ENCODE measurements at regions not wholly inside any gene's neighbourhood (a gene's known extent, or its start where the extent isn't known, plus 50 kb on each side); places are given as distances from the start of the nearest gene placed in this dataset.

DNA sequence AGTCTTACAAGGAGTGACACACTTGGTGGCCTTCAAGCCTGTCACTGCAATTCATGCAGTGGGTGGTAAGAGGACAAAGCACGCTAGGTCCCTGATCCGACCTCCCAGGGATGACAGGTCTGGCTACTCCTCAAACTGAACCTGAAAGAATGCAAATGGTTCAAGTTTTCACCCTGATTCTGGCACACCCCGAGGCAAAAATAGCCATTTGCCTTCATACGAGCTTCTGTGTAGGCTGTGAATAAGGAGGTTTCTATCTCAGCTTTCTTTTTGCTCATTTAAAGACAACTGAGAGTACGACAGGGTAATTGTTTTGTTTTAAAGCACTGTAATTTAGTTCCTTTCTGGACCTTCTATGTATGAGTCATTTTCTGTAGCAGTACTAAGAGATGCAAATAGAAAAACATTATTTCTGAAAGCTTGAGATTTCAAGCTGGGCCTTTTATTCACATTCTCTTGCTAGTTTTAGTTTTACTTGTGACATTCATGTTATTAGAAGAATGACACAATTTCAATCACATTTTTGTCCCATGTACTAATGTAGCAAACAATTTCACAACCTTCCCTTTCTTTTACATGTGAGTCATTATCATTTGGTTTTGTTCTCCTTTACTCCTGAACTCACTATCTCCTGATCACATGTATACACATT, 56.6 kb upstream of the FDX1 start:
- TF ChIP-seq, protein P1, sequence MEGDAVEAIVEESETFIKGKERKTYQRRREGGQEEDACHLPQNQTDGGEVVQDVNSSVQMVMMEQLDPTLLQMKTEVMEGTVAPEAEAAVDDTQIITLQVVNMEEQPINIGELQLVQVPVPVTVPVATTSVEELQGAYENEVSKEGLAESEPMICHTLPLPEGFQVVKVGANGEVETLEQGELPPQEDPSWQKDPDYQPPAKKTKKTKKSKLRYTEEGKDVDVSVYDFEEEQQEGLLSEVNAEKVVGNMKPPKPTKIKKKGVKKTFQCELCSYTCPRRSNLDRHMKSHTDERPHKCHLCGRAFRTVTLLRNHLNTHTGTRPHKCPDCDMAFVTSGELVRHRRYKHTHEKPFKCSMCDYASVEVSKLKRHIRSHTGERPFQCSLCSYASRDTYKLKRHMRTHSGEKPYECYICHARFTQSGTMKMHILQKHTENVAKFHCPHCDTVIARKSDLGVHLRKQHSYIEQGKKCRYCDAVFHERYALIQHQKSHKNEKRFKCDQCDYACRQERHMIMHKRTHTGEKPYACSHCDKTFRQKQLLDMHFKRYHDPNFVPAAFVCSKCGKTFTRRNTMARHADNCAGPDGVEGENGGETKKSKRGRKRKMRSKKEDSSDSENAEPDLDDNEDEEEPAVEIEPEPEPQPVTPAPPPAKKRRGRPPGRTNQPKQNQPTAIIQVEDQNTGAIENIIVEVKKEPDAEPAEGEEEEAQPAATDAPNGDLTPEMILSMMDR (conservative IDR thresholded peaks at IDR 0.05): no peak
- no peak for TF ChIP-seq EZH2 (IDR thresholded peaks at IDR 0.05; ENCODE audit: low read depth)

Measured in PC-9 (cell line).